Suppressor macrophage treated with lipopolysaccharide for 4 hours (primary cell): ENCODE measurements at regions not wholly inside any gene's neighbourhood (a gene's known extent, or its start where the extent isn't known, plus 50 kb on each side); places are given as distances from the start of the nearest gene placed in this dataset.
A peak's percentile ranks its signal among the peaks of the same experiment; 100 is the strongest.

Experiments
- DNase-seq: peaks from one replicate; pipeline ENCODE4 v3.0.0-alpha.2; 2020

GRCh38 chr6:92706976-92707375 is 712.4 kb downstream of the EPHA7 start:
- DNase-seq, result no peak

GRCh38 chr6:92701425-92702096 is 717.8 kb downstream of the EPHA7 start:
- no peak for DNase-seq

- DNase-seq, result no peak
Observed at GRCh38 chr6:92700411-92700810, 718.9 kb downstream of the EPHA7 start.

- DNase-seq, result no peak
Observed at GRCh38 chr6:92690997-92691599, 728.3 kb downstream of the EPHA7 start.

GRCh38 chr6:92688342-92688741 is 731.0 kb downstream of the EPHA7 start:
- DNase-seq, result peak; percentile 75

GRCh38 chr6:92687278-92687677 is 732.1 kb downstream of the EPHA7 start:
- peak; percentile 61 for DNase-seq

- peak; percentile 34 for DNase-seq
Observed at GRCh38 chr6:92684386-92684785, 735.0 kb downstream of the EPHA7 start.

GRCh38 chr6:92683748-92684147 is 735.6 kb downstream of the EPHA7 start:
- no peak for DNase-seq

GRCh38 chr6:92682516-92683398 is 736.6 kb downstream of the EPHA7 start:
- no peak for DNase-seq

- DNase-seq, result no peak
Observed at GRCh38 chr6:92681401-92681800, 738.0 kb downstream of the EPHA7 start.

- peak; percentile 61 for DNase-seq
Observed at GRCh38 chr6:92671462-92671861, 747.9 kb downstream of the EPHA7 start.

GRCh38 chr6:92667843-92668242 is 751.5 kb downstream of the EPHA7 start:
- no peak for DNase-seq

- DNase-seq, result no peak
Observed at GRCh38 chr6:92648364-92649086, 770.8 kb downstream of the EPHA7 start.

- DNase-seq, result no peak
Observed at GRCh38 chr6:92647630-92648029, 771.7 kb downstream of the EPHA7 start.

- peak; percentile 63 for DNase-seq
Observed at GRCh38 chr6:92644104-92644791, 775.1 kb downstream of the EPHA7 start.

- no peak for DNase-seq
Observed at GRCh38 chr6:92635553-92636153, 783.7 kb downstream of the EPHA7 start.

GRCh38 chr6:92634561-92634960 is 784.8 kb downstream of the EPHA7 start:
- no peak for DNase-seq

GRCh38 chr6:92623431-92623830 is 795.9 kb downstream of the EPHA7 start:
- no peak for DNase-seq

GRCh38 chr6:92617721-92618120 is 801.6 kb downstream of the EPHA7 start:
- DNase-seq, result no peak

- DNase-seq, result no peak
Observed at GRCh38 chr6:92608751-92609150, 810.6 kb downstream of the EPHA7 start.

- no peak for DNase-seq
Observed at GRCh38 chr6:92593201-92593600, 826.2 kb downstream of the EPHA7 start.

- DNase-seq, result no peak
Observed at GRCh38 chr6:92589996-92590395, 829.4 kb downstream of the EPHA7 start.
